MV-4-11 (cell line): ENCODE measurements at regions not wholly inside any gene's neighbourhood (a gene's known extent, or its start where the extent isn't known, plus 50 kb on each side); places are given as distances from the start of the nearest gene placed in this dataset.

Experiments used
- DNase-seq: peaks from one replicate; lab custom pipeline; 2025; lab: John Stamatoyannopoulos, UW

- DNase-seq, result no peak
Observed at GRCh38 chr16:47971225-47971624, 184.6 kb downstream of the ABCC12 start.

- DNase-seq, result peak; percentile 7
Observed at GRCh38 chr16:47970291-47970931, 185.4 kb downstream of the ABCC12 start.

GRCh38 chr16:47967374-47967773 lies 188.4 kb downstream of the ABCC12 start:
- DNase-seq, result no peak

- DNase-seq, result no peak
Observed at GRCh38 chr16:47966325-47966724, 189.5 kb downstream of the ABCC12 start.

- no peak for DNase-seq
Observed at GRCh38 chr16:47965439-47965838, 190.4 kb downstream of the ABCC12 start.

DNA sequence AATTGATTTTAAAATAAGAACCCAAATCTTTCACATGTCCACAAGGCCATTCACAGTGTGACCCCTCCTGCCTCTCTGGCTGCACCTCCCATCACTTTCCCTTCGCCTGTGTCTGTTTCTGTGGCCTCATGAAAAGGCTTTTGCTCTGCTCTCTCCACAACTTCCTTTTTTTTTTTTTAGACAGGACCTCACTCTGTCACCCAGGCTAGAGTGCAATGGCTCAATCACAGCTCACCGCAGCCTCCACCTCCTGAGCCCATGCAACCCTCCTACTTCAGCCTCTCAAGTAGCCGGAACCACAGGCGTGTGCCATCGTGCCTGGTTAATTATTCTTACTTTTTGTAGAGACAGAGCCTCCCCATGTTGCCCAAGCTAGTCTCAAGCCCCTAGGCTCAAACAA lies 197.1 kb downstream of the ABCC12 start:
- DNase-seq, result peak; percentile 73

- no peak for DNase-seq
Observed at GRCh38 chr16:47956916-47957315, 198.9 kb downstream of the ABCC12 start.

- no peak for DNase-seq
Observed at GRCh38 chr16:47949714-47950113, 206.1 kb downstream of the ABCC12 start.

DNA sequence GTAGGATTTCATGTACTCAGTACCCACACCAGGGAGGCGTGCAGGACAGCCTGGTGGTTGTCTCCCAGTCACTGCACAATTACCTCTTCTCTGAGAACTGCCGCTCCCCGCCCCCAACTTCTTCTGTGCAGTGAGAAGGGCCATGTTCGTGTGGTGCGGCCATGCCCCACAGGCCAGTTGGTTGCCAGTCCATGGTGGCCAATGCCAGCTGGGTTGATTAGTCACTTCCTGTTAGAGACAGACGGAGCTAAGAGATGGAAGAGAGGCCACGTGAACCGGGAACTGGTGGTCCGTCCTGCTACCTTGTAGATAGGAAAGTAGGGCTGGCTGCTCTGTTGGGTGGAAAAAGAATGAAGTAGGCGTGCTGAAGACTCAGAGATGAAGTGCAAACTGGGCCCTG lies 206.5 kb downstream of the ABCC12 start:
- DNase-seq, result no peak

DNA sequence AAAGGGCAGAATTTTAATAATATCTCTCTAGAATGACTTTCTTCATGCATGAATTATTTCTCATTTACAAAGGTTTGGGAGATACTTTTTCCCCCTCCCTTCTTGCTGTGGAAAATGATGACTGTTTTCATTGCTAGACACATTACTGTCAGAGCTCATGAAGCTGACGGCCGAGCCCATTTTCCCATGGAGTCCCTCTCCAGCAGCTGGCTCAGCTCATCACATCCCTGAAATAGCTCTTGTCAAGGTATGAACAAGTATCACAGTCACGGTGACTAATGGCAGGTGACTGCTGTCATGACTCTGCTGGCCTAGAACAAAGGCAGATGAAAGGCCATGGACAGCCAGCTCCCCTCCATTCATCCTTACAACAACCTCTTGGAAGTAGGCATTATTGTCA lies 208.1 kb downstream of the ABCC12 start:
- no peak for DNase-seq

GRCh38 chr16:47946092-47946491 lies 209.7 kb downstream of the ABCC12 start:
- no peak for DNase-seq

GRCh38 chr16:47944589-47944988 lies 211.2 kb downstream of the ABCC12 start:
- DNase-seq, result no peak

DNA sequence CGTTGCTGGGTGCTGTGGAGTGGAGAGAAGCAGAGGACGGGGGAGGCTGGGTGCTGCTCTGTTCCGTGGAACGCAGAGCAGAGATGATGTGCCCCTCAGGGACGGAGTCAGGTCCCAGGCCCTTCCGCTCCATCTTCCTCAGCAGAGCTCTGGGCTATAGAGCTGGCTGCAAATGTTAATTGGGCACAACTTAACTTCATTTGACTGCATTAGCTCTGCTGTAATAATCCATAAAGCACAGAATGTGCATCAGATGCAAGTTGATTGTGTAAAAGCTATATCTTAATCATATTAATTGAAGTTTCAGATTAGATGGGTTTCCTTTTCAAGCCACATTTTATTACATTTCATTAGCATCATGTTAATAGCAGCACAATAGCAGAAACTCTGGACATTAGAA lies 212.6 kb downstream of the ABCC12 start:
- no peak for DNase-seq

- no peak for DNase-seq
Observed at GRCh38 chr16:47940466-47940865, 215.3 kb downstream of the ABCC12 start.

DNA sequence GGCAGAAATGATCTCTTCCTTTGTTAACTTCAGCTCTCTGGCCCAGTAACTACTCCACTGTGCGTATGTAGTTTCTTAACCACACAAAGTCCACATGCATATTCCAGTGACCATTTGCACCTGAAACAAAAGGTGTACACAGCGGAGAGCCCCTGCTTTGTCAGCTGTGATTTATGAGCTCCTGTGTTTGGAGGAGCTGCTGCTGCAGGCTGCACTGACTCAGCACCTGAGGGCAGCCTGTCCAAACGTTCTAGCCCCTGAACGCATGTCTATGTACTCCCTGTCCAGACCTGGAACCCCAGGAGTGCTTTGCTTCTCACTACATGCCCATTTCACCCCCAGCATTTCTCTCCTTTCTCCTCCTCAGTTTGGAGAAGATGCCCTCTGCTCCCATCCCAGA lies 216.1 kb downstream of the ABCC12 start:
- DNase-seq, result no peak

- no peak for DNase-seq
Observed at GRCh38 chr16:47938272-47938671, 217.5 kb downstream of the ABCC12 start.

DNA sequence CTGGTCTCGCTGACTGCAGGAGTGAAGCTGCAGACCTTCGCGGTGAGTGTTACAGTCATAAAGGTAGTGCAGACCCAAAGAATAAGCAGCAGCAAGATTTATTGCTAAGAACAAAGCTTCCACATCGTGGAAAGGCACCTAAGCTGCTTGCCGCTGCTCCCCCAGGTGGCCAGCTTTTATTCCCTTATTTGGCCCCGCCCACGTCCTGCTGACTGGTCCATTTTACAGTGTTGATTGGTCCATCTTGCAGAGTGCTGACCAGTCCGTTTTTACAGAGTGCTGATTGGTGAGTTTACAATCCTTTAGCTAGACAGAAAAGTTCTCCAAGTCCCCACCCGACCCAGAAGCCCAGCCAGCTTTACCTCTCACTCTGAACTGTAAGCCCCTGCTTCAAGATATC lies 227.8 kb downstream of the ABCC12 start:
- no peak for DNase-seq

DNA sequence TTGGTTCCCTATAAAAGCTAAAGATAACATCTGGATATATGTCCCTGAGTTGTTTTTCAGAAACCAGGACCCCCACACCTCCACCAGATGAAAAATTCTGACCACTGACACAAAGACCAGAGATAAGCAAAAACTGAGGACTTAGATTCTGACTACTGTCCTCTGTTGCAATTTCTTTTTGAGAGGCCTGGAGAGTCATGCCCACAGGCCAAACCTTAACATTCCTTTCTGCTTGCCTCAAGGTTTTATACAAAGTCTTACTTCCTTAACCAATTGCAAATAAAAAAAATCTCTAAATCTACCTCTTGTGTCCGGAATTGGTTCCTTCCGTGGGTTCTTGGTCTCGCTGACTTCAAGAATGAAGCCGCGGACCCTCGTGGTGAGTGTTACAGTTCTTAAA lies 228.5 kb downstream of the ABCC12 start:
- no peak for DNase-seq

GRCh38 chr16:47925811-47926460 lies 229.9 kb downstream of the ABCC12 start:
- no peak for DNase-seq

DNA sequence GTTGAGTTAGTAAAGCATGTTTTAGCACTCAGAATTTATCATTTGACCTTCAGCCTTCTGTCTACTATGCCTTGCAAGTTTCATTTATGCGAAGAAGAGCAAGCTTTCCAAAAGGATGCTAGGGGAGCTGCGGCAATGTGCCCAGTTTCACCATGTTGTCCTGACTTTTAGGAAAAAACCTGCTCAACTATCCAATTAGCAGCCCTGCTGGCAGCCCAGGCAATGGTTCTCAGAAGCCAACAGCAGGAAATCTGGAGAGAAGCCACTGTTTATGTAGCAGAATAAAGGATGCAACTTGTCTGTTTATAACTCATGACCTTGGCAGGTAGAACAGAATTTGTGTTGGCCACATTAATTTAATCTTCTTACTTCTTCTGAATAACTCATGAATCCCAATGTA lies 230.8 kb downstream of the ABCC12 start:
- no peak for DNase-seq

GRCh38 chr16:47921535-47921934 lies 234.3 kb downstream of the ABCC12 start:
- DNase-seq, result no peak

GRCh38 chr16:47920709-47921108 lies 235.1 kb downstream of the ABCC12 start:
- no peak for DNase-seq

- no peak for DNase-seq
Observed at GRCh38 chr16:47917118-47917517, 238.7 kb downstream of the ABCC12 start.

DNA sequence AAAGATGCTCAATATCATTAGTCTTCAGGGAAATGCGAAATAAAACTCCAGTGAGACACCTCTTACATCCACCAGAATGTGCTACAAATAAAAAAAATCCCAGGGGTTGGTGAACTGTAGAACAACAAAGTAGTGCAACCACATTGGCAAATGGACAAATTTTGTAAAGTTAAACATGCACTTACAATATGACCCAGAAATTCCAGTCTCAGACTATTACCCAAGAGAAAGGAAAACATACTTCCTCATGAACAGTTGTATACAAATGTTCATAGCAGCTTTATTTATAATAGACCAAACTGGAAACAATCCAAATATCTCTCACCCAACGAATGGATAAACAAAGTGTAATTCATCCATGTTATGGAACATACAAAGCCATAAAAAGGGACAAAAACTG lies 239.5 kb downstream of the ABCC12 start:
- DNase-seq, result no peak
